Right lobe of liver (tissue), 6 donors: ENCODE measurements at regions not wholly inside any gene's neighbourhood (a gene's known extent, or its start where the extent isn't known, plus 50 kb on each side); places are given as distances from the start of the nearest gene placed in this dataset.

Source experiments
- ATAC-seq, 4 donors: fragments of 200-7000 bp; cut with Tn5 transposase; one replicate each; pipeline ENCODE4 v1.9.1; 2020; ENCODE audit warnings: mild to moderate bottlenecking in 4 of 4, moderate library complexity in 4 of 4
- DNase-seq, 3 donors: peaks; one replicate each; pipeline ENCODE4 v3.0.0-alpha.2; 2020
- H3K27ac ChIP-seq, 3 donors: fragments of 200-600 bp; one replicate each; pipeline ENCODE4 v1.8.0; 2022
- H3K27me3 ChIP-seq, 2 donors: fragments of 200-600 bp; one replicate each; pipeline ENCODE4 v1.8.0; 2022
- H3K36me3 ChIP-seq, 4 donors: fragments of 200-600 bp; sonication (generic) in 1 of 4; one replicate each; pipeline versions ENCODE4 v1.5.1 to v1.8.0; 2017 to 2022; ENCODE audit warnings: control low read depth in 1 of 4
- H3K4me1 ChIP-seq, 4 donors: fragments of 200-600 bp; sonication (generic) in 1 of 4; one replicate each; pipeline versions ENCODE4 v1.5.1 to v1.8.0; 2017 to 2022; ENCODE audit warnings: control low read depth in 1 of 4
- H3K4me3 ChIP-seq, 3 donors: fragments of 200-600 bp; one replicate each; pipeline ENCODE4 v1.8.0; 2022
- H3K9me3 ChIP-seq, 4 donors: fragments of 200-600 bp; sonication (generic) in 1 of 4; one replicate each; pipeline versions ENCODE4 v1.5.1 to v1.8.0; 2017 to 2022; ENCODE audit warnings: control low read depth in 1 of 4
- CTCF ChIP-seq, 4 donors: fragments of 200-600 bp in 3 of 4; fragments of 450-650 bp in 1 of 4; IDR thresholded peaks; one replicate each; pipeline versions ENCODE4 v1.5.1 to v1.8.0; 2016 to 2022; ENCODE audit warnings: antibody characterized with exemption in 4 of 4, mild to moderate bottlenecking in 2 of 4
- POLR2A ChIP-seq: fragments of 450-650 bp; IDR thresholded peaks from one replicate; pipeline ENCODE4 v1.6.1; 2017; ENCODE audit warnings: antibody characterized with exemption, mild to moderate bottlenecking
- WGBS: methylation state at CpG from one replicate; pipeline ENCODE4 v1.1.6; 2018; ENCODE audit warnings: low coverage, low lambda C conversion rate; ENCODE audit not compliant: insufficient coverage; ENCODE audit errors: missing lambda C conversion rate; 5-methylcytosine and 5-hydroxymethylcytosine counted together
- intact Hi-C, 2 donors: fragments of 100-400 bp; cut with DNase I; formaldehyde crosslinking; loops; one replicate each; pipeline versions ENCODE4 v1.11.2 to v1.14.1; 2022
- donor health status: DM: no; HTN: yes; CAD: no.
- donor health status: DM: no; HTN: no; CAD: no.
- donor health status: DM: no; HTN: no; CAD: no.
- donor health status: DM: no; HTN: yes; CAD: no.
- donor health status: DM: no; HTN: yes; CAD: no.

GRCh38 chr17:77865112-77865611 lies 93.3 kb upstream of the TNRC6C start:
- peak in 2 of 3 donors; percentile 14 to 40 for DNase-seq

GRCh38 chr17:77865716-77866115 lies 92.8 kb upstream of the TNRC6C start:
- no peak for ATAC-seq
- TF ChIP-seq POLR2A, result no peak
- no peak for TF ChIP-seq CTCF (IDR thresholded peaks at IDR 0.05)
- H3K36me3 ChIP-seq, result no peaks in the 10 kb centered on the region

More at GRCh38 chr17:77865112-77865611, 93.3 kb upstream of the TNRC6C start:
- no peak overlapping the region for H3K4me3 ChIP-seq
- TF ChIP-seq CTCF (IDR thresholded peaks at IDR 0.05), result no peak
- TF ChIP-seq POLR2A, result no peak
- no peaks in the 10 kb centered on the region for H3K9me3 ChIP-seq
- 75% methylated on average over 12 of the region's 22 CpGs for WGBS
- no peaks in the 10 kb centered on the region for H3K4me1 ChIP-seq
- intact Hi-C loops, result no loop called here
- H3K27ac ChIP-seq, result no peak overlapping the region
- H3K27me3 ChIP-seq, result no peaks in the 10 kb centered on the region
- ATAC-seq, result no peak
- no peaks in the 10 kb centered on the region for H3K36me3 ChIP-seq

GRCh38 chr17:77867308-77867781 lies 91.2 kb upstream of the TNRC6C start:
- no peaks in the 10 kb centered on the region for H3K4me1 ChIP-seq
- intact Hi-C loops, result no loop called here
- no peaks in the 10 kb centered on the region for H3K36me3 ChIP-seq
- 35% methylated on average over 4 of the region's 5 CpGs for WGBS
- no peaks in the 10 kb centered on the region for H3K27me3 ChIP-seq
- ATAC-seq, result no peak
- H3K9me3 ChIP-seq, result no peaks in the 10 kb centered on the region
- no peak overlapping the region for H3K4me3 ChIP-seq
- no peak overlapping the region for H3K27ac ChIP-seq
- TF ChIP-seq CTCF (IDR thresholded peaks at IDR 0.05) (no peak), POLR2A (no peak)
- DNase-seq, result no peak

More at GRCh38 chr17:77865716-77866115, 92.8 kb upstream of the TNRC6C start:
- Histone ChIP-seq H3K9me3 (no peaks in the 10 kb centered on the region), H3K4me3 (no peak overlapping the region), H3K27ac (no peak overlapping the region), H3K4me1 (no peaks in the 10 kb centered on the region), H3K27me3 (no peaks in the 10 kb centered on the region)
- peak in 1 of 3 donors; percentile 5 for DNase-seq
- WGBS, result 50% methylated on average over 3 of the region's 3 CpGs
- intact Hi-C loops, result no loop called here

GRCh38 chr17:77867976-77868713 lies 90.4 kb upstream of the TNRC6C start:
- H3K9me3 ChIP-seq, result no peaks in the 10 kb centered on the region
- TF ChIP-seq POLR2A, result no peak
- TF ChIP-seq CTCF (IDR thresholded peaks at IDR 0.05), result no peak
- H3K4me1 ChIP-seq, result no peaks in the 10 kb centered on the region
- ATAC-seq (no peak), DNase-seq (peak in 1 of 3 donors; percentile 37)
- no peaks in the 10 kb centered on the region for H3K36me3 ChIP-seq
- intact Hi-C loops, result no loop called here
- no peaks in the 10 kb centered on the region for H3K27me3 ChIP-seq
- 65% methylated on average over 5 of the region's 19 CpGs for WGBS
- no peak overlapping the region for H3K27ac ChIP-seq
- H3K4me3 ChIP-seq, result no peak overlapping the region
